ENCODE measurements at regions not wholly inside any gene's neighbourhood (a gene's known extent, or its start where the extent isn't known, plus 50 kb on each side); places are given as distances from the start of the nearest gene placed in this dataset.

DNA sequence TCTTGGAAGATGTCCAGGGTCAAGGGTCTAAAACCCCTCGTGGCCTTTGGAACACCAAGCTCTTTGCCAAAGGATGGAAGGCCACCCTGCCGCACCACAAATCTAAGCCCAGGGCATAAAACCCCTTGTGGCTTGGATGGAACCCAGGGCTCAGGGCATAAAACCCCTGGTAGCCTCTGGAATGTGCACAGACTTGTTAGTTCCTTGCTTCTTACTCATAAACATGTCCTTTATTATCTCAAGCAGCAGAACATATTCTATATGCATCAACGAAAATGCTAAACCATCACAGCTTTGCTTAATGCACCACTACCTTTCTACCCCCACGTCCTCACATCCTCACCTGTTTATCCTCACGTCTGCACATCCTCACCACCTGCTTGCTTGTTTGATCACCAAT is 998.0 kb downstream of the DSC3 start:
- no peak for TF ChIP-seq EZH2 (IDR thresholded peaks at IDR 0.05; ENCODE audit: borderline replicate concordance, insufficient read depth, low read depth, low read length, poor library complexity, severe bottlenecking)
- TF ChIP-seq, protein P1, sequence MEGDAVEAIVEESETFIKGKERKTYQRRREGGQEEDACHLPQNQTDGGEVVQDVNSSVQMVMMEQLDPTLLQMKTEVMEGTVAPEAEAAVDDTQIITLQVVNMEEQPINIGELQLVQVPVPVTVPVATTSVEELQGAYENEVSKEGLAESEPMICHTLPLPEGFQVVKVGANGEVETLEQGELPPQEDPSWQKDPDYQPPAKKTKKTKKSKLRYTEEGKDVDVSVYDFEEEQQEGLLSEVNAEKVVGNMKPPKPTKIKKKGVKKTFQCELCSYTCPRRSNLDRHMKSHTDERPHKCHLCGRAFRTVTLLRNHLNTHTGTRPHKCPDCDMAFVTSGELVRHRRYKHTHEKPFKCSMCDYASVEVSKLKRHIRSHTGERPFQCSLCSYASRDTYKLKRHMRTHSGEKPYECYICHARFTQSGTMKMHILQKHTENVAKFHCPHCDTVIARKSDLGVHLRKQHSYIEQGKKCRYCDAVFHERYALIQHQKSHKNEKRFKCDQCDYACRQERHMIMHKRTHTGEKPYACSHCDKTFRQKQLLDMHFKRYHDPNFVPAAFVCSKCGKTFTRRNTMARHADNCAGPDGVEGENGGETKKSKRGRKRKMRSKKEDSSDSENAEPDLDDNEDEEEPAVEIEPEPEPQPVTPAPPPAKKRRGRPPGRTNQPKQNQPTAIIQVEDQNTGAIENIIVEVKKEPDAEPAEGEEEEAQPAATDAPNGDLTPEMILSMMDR (IDR thresholded peaks at IDR 0.05) = no peak

All from B cell (primary cell).